Lung (tissue), 11 donors: ENCODE measurements at regions not wholly inside any gene's neighbourhood (a gene's known extent, or its start where the extent isn't known, plus 50 kb on each side); places are given as distances from the start of the nearest gene placed in this dataset.

Source experiments
- ATAC-seq: fragments of 200-7000 bp; cut with Tn5 transposase; one replicate; pipeline ENCODE4 v1.9.1; 2020; ENCODE audit warnings: moderate number of reproducible peaks; ENCODE audit not compliant: insufficient read depth, low FRiP score
- DNase-seq, 3 donors: peaks; one replicate each; pipeline ENCODE4 v3.0.0-alpha.2; 2013 to 2017
- H3K27ac ChIP-seq, 2 donors: one replicate each; pipeline ENCODE4 v1.5.1; 2013; ENCODE audit warnings: mild to moderate bottlenecking in 2 of 2, moderate library complexity in 2 of 2, control low read depth in 1 of 2, inconsistent platforms in 1 of 2, low read depth in 1 of 2, low read length in 1 of 2
- H3K27me3 ChIP-seq, 3 donors: one replicate each; pipeline ENCODE4 v1.5.1; 2013; ENCODE audit warnings: low read length in 2 of 3; ENCODE audit not compliant: control insufficient read depth in 3 of 3, insufficient read depth in 3 of 3
- H3K36me3 ChIP-seq, 4 donors: one replicate each; pipeline ENCODE4 v1.5.1; 2013; ENCODE audit warnings: low read length in 4 of 4, mild to moderate bottlenecking in 1 of 4, moderate library complexity in 1 of 4; ENCODE audit not compliant: control insufficient read depth in 4 of 4, insufficient read depth in 4 of 4
- H3K4me1 ChIP-seq, 5 donors: one replicate each; pipeline ENCODE4 v1.5.1; 2013; ENCODE audit warnings: low read length in 5 of 5, mild to moderate bottlenecking in 2 of 5, moderate library complexity in 1 of 5; ENCODE audit not compliant: control insufficient read depth in 5 of 5, insufficient read depth in 5 of 5
- H3K4me3 ChIP-seq: one replicate; pipeline ENCODE4 v1.5.1; 2013; ENCODE audit warnings: mild to moderate bottlenecking, control low read depth, moderate library complexity
- H3K9ac ChIP-seq, 2 donors: one replicate each; pipeline ENCODE4 v1.5.1; 2013; ENCODE audit warnings: low read length in 2 of 2, control low read depth in 1 of 2; ENCODE audit not compliant: insufficient read depth in 1 of 2
- H3K9me3 ChIP-seq, 4 donors: one replicate each; pipeline ENCODE4 v1.5.1; 2013; ENCODE audit warnings: low read length in 3 of 4, mild to moderate bottlenecking in 1 of 4, moderate library complexity in 1 of 4; ENCODE audit not compliant: control insufficient read depth in 4 of 4, insufficient read depth in 3 of 4
- WGBS, 2 donors: extraction: QIAGEN DNeasy Blood & Tissue Kit; methylation state at CpG; one replicate each; pipeline ENCODE4 v1.1.7; 2013; 5-methylcytosine and 5-hydroxymethylcytosine counted together
- TF ChIP-seq, protein P1 (sequence below): IDR thresholded peaks from 2 replicates; pipeline ENCODE4 v1.5.1; 2012; ENCODE audit warnings: mild to moderate bottlenecking; ENCODE audit errors: control extremely low read depth, extremely low read depth
- donor health status: control.
- donor health status: control.
- donor health status: Bipolar disorder and iron deficiency.
- donor health status: healthy.
- donor health status: DM: yes; HTN: yes; CAD: no.

DNA sequence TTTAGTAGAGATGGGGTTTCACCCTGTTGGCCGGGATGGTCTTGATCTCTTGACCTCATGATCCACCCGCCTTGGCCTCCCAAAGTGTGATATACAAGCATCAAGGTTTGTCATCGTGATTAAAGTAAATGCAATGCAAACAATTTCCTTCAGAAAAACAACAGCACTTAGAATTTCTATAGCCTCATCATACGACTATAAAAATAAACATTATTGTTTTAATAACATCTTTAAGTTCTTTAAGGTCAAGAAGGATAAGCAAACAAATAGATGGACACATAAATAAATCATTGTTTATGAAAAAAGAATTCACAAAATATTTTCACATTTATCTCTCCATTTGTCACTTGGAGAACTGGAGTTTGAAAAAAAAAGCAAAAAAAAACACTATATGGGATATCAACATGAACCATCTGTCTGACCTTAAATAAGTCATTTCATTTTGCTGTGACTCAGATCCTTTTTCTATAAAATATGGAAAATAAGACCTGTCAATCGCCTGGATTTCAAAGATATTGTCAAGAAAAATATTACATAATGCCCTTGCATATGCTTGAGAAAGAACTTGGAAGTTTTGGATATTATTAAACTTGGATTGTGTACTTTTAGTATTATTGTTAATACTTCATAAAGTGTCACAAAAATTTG is 642.0 kb upstream of the KCNMB2 start:
- 75 to 80% methylated on average over 5 of the region's 5 CpGs for WGBS, 2 donors
- ATAC-seq (no peak), DNase-seq (no peak)
- peaks cover 0 to 3% (median 0%) of the 10 kb centered on the region in 5 donors for H3K4me1 ChIP-seq
- peaks cover 0 to 17% (median 10%) of the 10 kb centered on the region in 4 donors for H3K9me3 ChIP-seq
- no peaks in the 10 kb centered on the region for H3K36me3 ChIP-seq
- no peaks in the 10 kb centered on the region for H3K27me3 ChIP-seq
- no peak overlapping the region for H3K9ac ChIP-seq
- TF ChIP-seq, protein P1, sequence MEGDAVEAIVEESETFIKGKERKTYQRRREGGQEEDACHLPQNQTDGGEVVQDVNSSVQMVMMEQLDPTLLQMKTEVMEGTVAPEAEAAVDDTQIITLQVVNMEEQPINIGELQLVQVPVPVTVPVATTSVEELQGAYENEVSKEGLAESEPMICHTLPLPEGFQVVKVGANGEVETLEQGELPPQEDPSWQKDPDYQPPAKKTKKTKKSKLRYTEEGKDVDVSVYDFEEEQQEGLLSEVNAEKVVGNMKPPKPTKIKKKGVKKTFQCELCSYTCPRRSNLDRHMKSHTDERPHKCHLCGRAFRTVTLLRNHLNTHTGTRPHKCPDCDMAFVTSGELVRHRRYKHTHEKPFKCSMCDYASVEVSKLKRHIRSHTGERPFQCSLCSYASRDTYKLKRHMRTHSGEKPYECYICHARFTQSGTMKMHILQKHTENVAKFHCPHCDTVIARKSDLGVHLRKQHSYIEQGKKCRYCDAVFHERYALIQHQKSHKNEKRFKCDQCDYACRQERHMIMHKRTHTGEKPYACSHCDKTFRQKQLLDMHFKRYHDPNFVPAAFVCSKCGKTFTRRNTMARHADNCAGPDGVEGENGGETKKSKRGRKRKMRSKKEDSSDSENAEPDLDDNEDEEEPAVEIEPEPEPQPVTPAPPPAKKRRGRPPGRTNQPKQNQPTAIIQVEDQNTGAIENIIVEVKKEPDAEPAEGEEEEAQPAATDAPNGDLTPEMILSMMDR: no peak
- no peak overlapping the region for H3K4me3 ChIP-seq
- no peak overlapping the region for H3K27ac ChIP-seq

DNA sequence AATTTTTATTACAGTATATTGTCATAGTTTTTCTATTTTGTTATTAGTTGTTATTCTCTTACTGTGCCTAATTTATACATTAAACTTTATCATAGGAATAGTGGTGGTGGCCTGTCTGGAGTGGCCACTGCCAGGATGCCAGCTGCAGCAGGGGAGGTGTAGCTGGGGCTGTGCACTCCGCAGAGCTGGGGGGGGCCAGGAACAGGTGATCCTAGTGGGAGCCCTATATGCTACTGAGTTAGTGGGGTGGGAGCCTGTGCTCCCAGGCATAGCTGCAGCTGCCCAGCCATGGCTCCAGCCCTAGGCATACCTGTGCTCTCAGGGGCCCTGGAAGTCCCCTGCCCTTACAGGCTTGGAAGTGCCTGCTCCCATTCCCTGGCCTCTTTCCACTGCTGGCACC is 638.1 kb upstream of the KCNMB2 start:
- Histone ChIP-seq H3K4me1 (peaks cover 0 to 3% (median 0%) of the 10 kb centered on the region in 5 donors), H3K27ac (no peak overlapping the region), H3K9me3 (peaks cover 0 to 25% (median 14%) of the 10 kb centered on the region in 4 donors), H3K4me3 (no peak overlapping the region), H3K36me3 (no peaks in the 10 kb centered on the region), H3K27me3 (no peaks in the 10 kb centered on the region), H3K9ac (no peak overlapping the region)
- WGBS, 2 donors: 100% methylated on average over 1 of the region's 1 CpG
- TF ChIP-seq, protein P1: no peak
- ATAC-seq (no peak), DNase-seq (no peak)

DNA sequence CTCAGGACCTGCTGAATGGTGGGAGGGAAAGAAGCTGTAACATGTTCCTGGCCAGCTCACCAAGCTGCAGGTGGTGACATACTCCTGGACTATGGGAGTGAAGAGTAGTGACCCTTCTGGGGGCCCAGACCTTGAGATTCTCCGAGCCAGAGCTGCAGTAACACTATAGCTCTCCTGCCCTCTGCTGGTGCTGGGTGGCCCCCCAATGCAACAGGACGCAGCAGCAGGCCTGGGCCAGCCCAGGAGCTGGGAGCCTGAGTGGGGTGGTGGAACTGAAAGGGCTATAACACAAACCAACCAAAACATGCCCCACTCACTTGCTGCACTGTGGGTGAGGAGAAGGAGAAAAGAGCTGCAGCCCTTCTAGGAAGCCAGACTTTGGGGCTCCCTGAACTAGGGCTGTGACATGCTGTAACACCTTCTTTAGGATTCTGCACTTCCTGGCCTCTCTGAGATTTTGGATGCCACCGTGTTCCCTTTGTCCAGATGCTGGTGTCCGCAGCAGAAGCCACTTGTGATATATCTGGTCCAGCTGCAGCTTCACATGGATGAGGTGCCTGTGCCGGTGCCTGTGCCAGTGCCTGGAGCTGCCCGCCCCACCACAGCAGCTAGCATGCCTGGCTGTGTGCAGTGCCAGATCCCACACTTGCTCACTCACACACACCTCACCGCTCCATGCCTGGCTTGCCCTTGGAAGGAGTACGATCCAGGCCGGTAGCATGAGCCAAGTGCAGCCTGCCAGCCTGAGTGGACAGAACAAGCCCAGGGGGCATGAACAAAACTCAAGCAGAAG is 636.8 kb upstream of the KCNMB2 start:
- H3K9ac ChIP-seq: no peak overlapping the region
- TF ChIP-seq, protein P1: no peak
- no peak overlapping the region for H3K4me3 ChIP-seq
- H3K27ac ChIP-seq: no peak overlapping the region
- DNase-seq (no peak), ATAC-seq (no peak)
- H3K27me3 ChIP-seq: no peaks in the 10 kb centered on the region
- H3K9me3 ChIP-seq: peaks cover 0 to 25% (median 14%) of the 10 kb centered on the region in 4 donors
- 97 to 99% methylated on average over 9 of the region's 9 CpGs for WGBS, 2 donors
- no peaks in the 10 kb centered on the region for H3K36me3 ChIP-seq
- peaks cover 0 to 2% (median 0%) of the 10 kb centered on the region in 5 donors for H3K4me1 ChIP-seq
